SK-N-MC (cell line): ENCODE measurements at regions not wholly inside any gene's neighbourhood (a gene's known extent, or its start where the extent isn't known, plus 50 kb on each side); places are given as distances from the start of the nearest gene placed in this dataset.

ENCODE experiments used
- EZH2 ChIP-seq: fragments of 200-600 bp; sonication (generic); IDR thresholded peaks from one replicate; pipeline ENCODE4 v1.6.1; 2017; ENCODE audit warnings: antibody characterized with exemption
- POLR2AphosphoS5 ChIP-seq: IDR thresholded peaks from 2 replicates; pipeline ENCODE4 v1.6.1; 2012; ENCODE audit warnings: mild to moderate bottlenecking, low read depth, low read length, borderline replicate concordance

DNA sequence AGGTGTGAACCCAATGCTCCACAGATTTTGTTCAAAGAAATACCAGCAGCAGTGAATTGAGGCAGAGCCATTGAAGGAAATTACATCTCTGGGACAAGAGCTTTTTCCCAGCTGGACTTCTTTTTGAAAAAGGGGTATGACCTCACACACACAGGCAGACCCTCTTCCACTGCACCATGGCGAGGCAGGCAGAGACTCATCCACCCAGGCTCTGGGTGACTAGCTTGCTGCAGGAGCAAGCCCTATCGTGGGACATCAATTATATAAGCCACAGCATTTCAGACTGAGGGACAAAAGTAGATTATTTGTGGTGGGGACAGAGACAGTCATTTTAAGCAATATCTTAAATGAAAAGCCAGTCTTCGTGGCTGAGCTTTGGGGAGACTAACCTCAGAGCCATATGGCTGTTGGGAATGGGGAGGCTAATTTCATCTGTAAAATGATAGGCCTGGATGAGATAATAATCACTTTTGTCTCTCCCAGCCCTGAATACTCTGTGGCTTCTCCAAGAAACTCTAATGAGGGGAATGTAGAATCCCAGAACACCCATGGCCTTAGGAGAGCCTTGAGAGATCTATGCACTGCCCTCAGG is 113.1 kb upstream of the TNC start:
- TF ChIP-seq EZH2 (no peak), POLR2AphosphoS5 (no peak; the same call in 1 of the 2 replicates)
